Adrenal gland (tissue), 9 donors: ENCODE measurements at regions not wholly inside any gene's neighbourhood (a gene's known extent, or its start where the extent isn't known, plus 50 kb on each side); places are given as distances from the start of the nearest gene placed in this dataset.

Experiments
- DNase-seq, 7 donors: peaks; one replicate each; pipeline ENCODE4 v3.0.0-alpha.2; 2019 to 2020
- H3K27ac ChIP-seq, 5 donors: fragments of 200-600 bp; sonication (generic) in 4 of 5; 1 replicate in 3 of 5; 2 replicates in 2 of 5; pipeline versions ENCODE4 v1.5.1 to v1.8.0; 2016 to 2020; ENCODE audit warnings: mild to moderate bottlenecking in 1 of 5
- H3K27me3 ChIP-seq: fragments of 200-600 bp; 2 replicates; pipeline ENCODE4 v1.8.0; 2021
- H3K36me3 ChIP-seq, 2 donors: fragments of 200-600 bp; replicated peaks in 1 of 2; 1 replicate in 1 of 2; 2 replicates in 1 of 2; pipeline versions ENCODE4 v1.5.1 to v1.8.0; 2018 to 2022
- H3K4me1 ChIP-seq, 2 donors: fragments of 200-600 bp; replicated peaks in 1 of 2; 1 replicate in 1 of 2; 2 replicates in 1 of 2; pipeline versions ENCODE4 v1.5.1 to v1.8.0; 2018 to 2021
- H3K4me3 ChIP-seq, 4 donors: fragments of 200-600 bp; sonication (generic) in 3 of 4; one replicate each; pipeline ENCODE4 v1.5.1; 2016 to 2018
- H3K9me3 ChIP-seq, 3 donors: fragments of 200-600 bp; sonication (generic) in 1 of 3; replicated peaks in 1 of 3; 1 replicate in 2 of 3; 2 replicates in 1 of 3; pipeline versions ENCODE4 v1.5.1 to v1.8.0; 2016 to 2021
- CTCF ChIP-seq, 6 experiments: fragments of 450-650 bp in 4 of 6; fragments of 200-600 bp in 2 of 6; sonication (generic) in 1 of 6; IDR thresholded peaks; 1 replicate in 5 of 6; 2 replicates in 1 of 6; pipeline versions ENCODE4 v1.5.1 to v1.8.0; 2016 to 2021; ENCODE audit warnings: antibody characterized with exemption in 6 of 6, mild to moderate bottlenecking in 2 of 6, moderate library complexity in 1 of 6
- POLR2A ChIP-seq, 2 donors: fragments of 450-650 bp; IDR thresholded peaks; one replicate each; pipeline ENCODE4 v1.6.1; 2017; ENCODE audit warnings: antibody characterized with exemption in 2 of 2, mild to moderate bottlenecking in 2 of 2, moderate library complexity in 1 of 2
- WGBS, 4 donors: extraction: QIAGEN DNeasy Blood & Tissue Kit in 2 of 4; methylation state at CpG; one replicate each; pipeline versions ENCODE4 v1.1.5 to v1.1.7; 2013 to 2017; 5-methylcytosine and 5-hydroxymethylcytosine counted together
- intact Hi-C, 2 donors: fragments of 100-400 bp; cut with DNase I; formaldehyde crosslinking; loops; one replicate each; pipeline versions ENCODE4 v1.14.1 to v1.15.0; 2022 to 2023
- donor health status: healthy with polysubstance abuse.
- donor health status: Bipolar disorder and iron deficiency.
- donor health status: DM: yes; HTN: yes; CAD: no.
- donor health status: DM: no; HTN: no; CAD: no.
- donor health status: DM: no; HTN: no; CAD: no.

- 60 to 65% (median 63%) methylated on average over 1 of the region's 1 CpG for WGBS, 4 donors
- intact Hi-C loops, result no loop called here
- Histone ChIP-seq H3K9me3 (no peaks in the 10 kb centered on the region), H3K4me3 (no peak overlapping the region), H3K27ac (no peak overlapping the region), H3K4me1 (no peaks in the 10 kb centered on the region), H3K36me3 (no peaks in the 10 kb centered on the region), H3K27me3 (no peaks in the 10 kb centered on the region)
- no peak for DNase-seq
- TF ChIP-seq CTCF (IDR thresholded peaks at IDR 0.05) (no peak), POLR2A (IDR thresholded peaks at IDR 0.05) (no peak)
Observed at GRCh38 chr1:93798291-93798690, 80.7 kb downstream of the DNTTIP2 start.

GRCh38 chr1:93784538-93784937 is 94.5 kb downstream of the DNTTIP2 start:
- Histone ChIP-seq H3K27me3 (no peaks in the 10 kb centered on the region), H3K36me3 (no peaks in the 10 kb centered on the region), H3K27ac (no peak overlapping the region), H3K9me3 (peaks cover 0 to 10% (median 0%) of the 10 kb centered on the region in 3 donors), H3K4me1 (no peaks in the 10 kb centered on the region), H3K4me3 (no peak overlapping the region)
- 89 to 96% (median 95%) methylated on average over 3 of the region's 3 CpGs for WGBS, 4 donors
- TF ChIP-seq CTCF (IDR thresholded peaks at IDR 0.05) (no peak), POLR2A (IDR thresholded peaks at IDR 0.05) (no peak)
- DNase-seq, result no peak
- intact Hi-C loops, result no loop called here

GRCh38 chr1:93783876-93784275 is 95.1 kb downstream of the DNTTIP2 start:
- 93 to 100% (median 98%) methylated on average over 2 of the region's 2 CpGs for WGBS, 4 donors
- H3K4me3 ChIP-seq, result no peak overlapping the region

GRCh38 chr1:93779540-93780165 is 98.0 kb upstream of the BCAR3 start:
- no peaks in the 10 kb centered on the region for H3K36me3 ChIP-seq
- no peaks in the 10 kb centered on the region for H3K27me3 ChIP-seq
- no peak for DNase-seq
- no peak overlapping the region for H3K27ac ChIP-seq
- TF ChIP-seq CTCF (IDR thresholded peaks at IDR 0.05) (no peak), POLR2A (IDR thresholded peaks at IDR 0.05) (no peak)
- WGBS, 4 donors, result 89 to 98% (median 93%) methylated on average over 4 of the region's 4 CpGs
- no peaks in the 10 kb centered on the region for H3K4me1 ChIP-seq
- intact Hi-C loops, result no loop called here
- H3K4me3 ChIP-seq, result no peak overlapping the region
- H3K9me3 ChIP-seq, result no peaks in the 10 kb centered on the region

More at GRCh38 chr1:93783876-93784275, 95.1 kb downstream of the DNTTIP2 start:
- no peak overlapping the region for H3K27ac ChIP-seq
- H3K9me3 ChIP-seq, result peaks cover 0 to 6% (median 0%) of the 10 kb centered on the region in 3 donors
- TF ChIP-seq POLR2A (IDR thresholded peaks at IDR 0.05) (no peak), CTCF (IDR thresholded peaks at IDR 0.05) (no peak)
- H3K27me3 ChIP-seq, result no peaks in the 10 kb centered on the region
- DNase-seq, result no peak
- H3K4me1 ChIP-seq, result no peaks in the 10 kb centered on the region
- intact Hi-C loops, result no loop called here
- no peaks in the 10 kb centered on the region for H3K36me3 ChIP-seq
